OCI-LY1 (cell line): ENCODE measurements at regions not wholly inside any gene's neighbourhood (a gene's known extent, or its start where the extent isn't known, plus 50 kb on each side); places are given as distances from the start of the nearest gene placed in this dataset.

Experiments used
- EZH2 ChIP-seq: fragments of 200-600 bp; sonication (generic), shearing (Covaris generic); IDR thresholded peaks from 2 replicates; pipeline ENCODE4 v1.8.0; 2017; ENCODE audit warnings: borderline replicate concordance, mixed run types, mild to moderate bottlenecking, antibody characterized with exemption, low read length, moderate library complexity, mixed read lengths
- TF ChIP-seq, protein P1 (sequence below): fragments of 200-600 bp; sonication (generic), shearing (Covaris generic); IDR thresholded peaks from 2 replicates; pipeline ENCODE4 v1.5.1; 2017; ENCODE audit warnings: mild to moderate bottlenecking, antibody characterized with exemption, low read length, moderate library complexity, mixed read lengths

DNA sequence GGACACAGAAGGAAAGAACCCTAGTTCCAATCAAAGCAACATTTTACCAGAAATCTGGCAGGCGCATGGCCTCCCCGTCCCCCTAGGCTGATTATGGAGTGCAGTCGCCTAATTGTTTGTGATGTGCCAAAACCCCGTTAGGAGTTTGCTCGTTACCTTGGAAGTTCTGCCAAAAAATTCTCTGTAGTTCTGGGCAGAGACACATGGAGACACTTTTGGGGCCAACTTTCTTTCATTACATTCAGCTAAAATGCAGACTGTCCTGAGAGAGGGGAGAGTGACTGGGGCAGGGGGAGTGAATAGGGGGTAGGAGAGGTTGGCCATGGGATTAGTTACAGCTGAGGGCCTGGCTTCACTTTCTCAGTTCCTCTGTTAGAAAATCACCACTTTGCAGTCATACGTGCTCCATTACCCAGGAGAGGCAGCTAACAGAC lies 158.0 kb upstream of the NPVF start:
- TF ChIP-seq, protein P1, sequence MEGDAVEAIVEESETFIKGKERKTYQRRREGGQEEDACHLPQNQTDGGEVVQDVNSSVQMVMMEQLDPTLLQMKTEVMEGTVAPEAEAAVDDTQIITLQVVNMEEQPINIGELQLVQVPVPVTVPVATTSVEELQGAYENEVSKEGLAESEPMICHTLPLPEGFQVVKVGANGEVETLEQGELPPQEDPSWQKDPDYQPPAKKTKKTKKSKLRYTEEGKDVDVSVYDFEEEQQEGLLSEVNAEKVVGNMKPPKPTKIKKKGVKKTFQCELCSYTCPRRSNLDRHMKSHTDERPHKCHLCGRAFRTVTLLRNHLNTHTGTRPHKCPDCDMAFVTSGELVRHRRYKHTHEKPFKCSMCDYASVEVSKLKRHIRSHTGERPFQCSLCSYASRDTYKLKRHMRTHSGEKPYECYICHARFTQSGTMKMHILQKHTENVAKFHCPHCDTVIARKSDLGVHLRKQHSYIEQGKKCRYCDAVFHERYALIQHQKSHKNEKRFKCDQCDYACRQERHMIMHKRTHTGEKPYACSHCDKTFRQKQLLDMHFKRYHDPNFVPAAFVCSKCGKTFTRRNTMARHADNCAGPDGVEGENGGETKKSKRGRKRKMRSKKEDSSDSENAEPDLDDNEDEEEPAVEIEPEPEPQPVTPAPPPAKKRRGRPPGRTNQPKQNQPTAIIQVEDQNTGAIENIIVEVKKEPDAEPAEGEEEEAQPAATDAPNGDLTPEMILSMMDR = no peak
- TF ChIP-seq EZH2 = no peak
